Skeletal muscle tissue (tissue), 3 donors: ENCODE measurements at regions not wholly inside any gene's neighbourhood (a gene's known extent, or its start where the extent isn't known, plus 50 kb on each side); places are given as distances from the start of the nearest gene placed in this dataset.
"Not testable (repeated sequence)": the region's sequence is repeated elsewhere in the genome, so short reads cannot be mapped to it uniquely, and the experiment has no call there.

Experiments used
- H3K27ac ChIP-seq: one replicate; pipeline ENCODE4 v1.7.0; 2013; ENCODE audit warnings: mild to moderate bottlenecking, low read depth, low read length, inconsistent platforms
- H3K27me3 ChIP-seq, 3 donors: one replicate each; pipeline ENCODE4 v1.7.0; 2013; ENCODE audit warnings: low read length in 3 of 3; ENCODE audit not compliant: control insufficient read depth in 3 of 3, insufficient read depth in 3 of 3
- H3K36me3 ChIP-seq, 3 donors: one replicate each; pipeline ENCODE4 v1.7.0; 2013; ENCODE audit warnings: low read length in 3 of 3; ENCODE audit not compliant: control insufficient read depth in 3 of 3, insufficient read depth in 3 of 3
- H3K4me1 ChIP-seq, 3 donors: one replicate each; pipeline ENCODE4 v1.7.0; 2013; ENCODE audit warnings: low read length in 3 of 3, mild to moderate bottlenecking in 3 of 3; ENCODE audit not compliant: control insufficient read depth in 3 of 3, insufficient read depth in 3 of 3
- H3K4me3 ChIP-seq, 3 donors: one replicate each; pipeline ENCODE4 v1.7.0; 2013; ENCODE audit warnings: low read length in 3 of 3
- H3K9ac ChIP-seq, 3 donors: one replicate each; pipeline ENCODE4 v1.7.0; 2013; ENCODE audit warnings: low read length in 3 of 3, mild to moderate bottlenecking in 3 of 3, moderate library complexity in 2 of 3, low read depth in 1 of 3
- H3K9me3 ChIP-seq, 3 donors: one replicate each; pipeline ENCODE4 v1.7.0; 2013; ENCODE audit warnings: low read length in 3 of 3; ENCODE audit not compliant: control insufficient read depth in 3 of 3
- donor health status: Osteomylitis.

GRCh38 chr21:14058566-14058965 lies 152.2 kb downstream of the LIPI start:
- Histone ChIP-seq H3K9me3 (no peaks in the 10 kb centered on the region), H3K27me3 (no peaks in the 10 kb centered on the region), H3K9ac (no peak overlapping the region), H3K27ac (no peak overlapping the region), H3K36me3 (no peaks in the 10 kb centered on the region), H3K4me3 (no peak overlapping the region), H3K4me1 (no peaks in the 10 kb centered on the region)

GRCh38 chr21:14057841-14058481 lies 152.8 kb downstream of the LIPI start:
- H3K27me3 ChIP-seq, H3K4me1 ChIP-seq, H3K9me3 ChIP-seq, H3K36me3 ChIP-seq, H3K4me3 ChIP-seq, H3K27ac ChIP-seq, H3K9ac ChIP-seq: not testable (repeated sequence)

- Histone ChIP-seq H3K9ac (no peak overlapping the region), H3K27ac (no peak overlapping the region)
These were observed 153.4 kb downstream of the LIPI start for GRCh38 chr21:14057313-14057712.

GRCh38 chr21:14056771-14057191 lies 154.0 kb downstream of the LIPI start:
- no peak overlapping the region for H3K9ac ChIP-seq
- H3K4me3 ChIP-seq = no peak overlapping the region
- no peaks in the 10 kb centered on the region for H3K27me3 ChIP-seq
- no peaks in the 10 kb centered on the region for H3K4me1 ChIP-seq
- H3K36me3 ChIP-seq = no peaks in the 10 kb centered on the region
- H3K27ac ChIP-seq = no peak overlapping the region
- H3K9me3 ChIP-seq = no peaks in the 10 kb centered on the region

More at GRCh38 chr21:14057313-14057712, 153.4 kb downstream of the LIPI start:
- Histone ChIP-seq H3K27me3 (no peaks in the 10 kb centered on the region), H3K4me1 (no peaks in the 10 kb centered on the region), H3K4me3 (no peak overlapping the region), H3K9me3 (no peaks in the 10 kb centered on the region), H3K36me3 (no peaks in the 10 kb centered on the region)

DNA sequence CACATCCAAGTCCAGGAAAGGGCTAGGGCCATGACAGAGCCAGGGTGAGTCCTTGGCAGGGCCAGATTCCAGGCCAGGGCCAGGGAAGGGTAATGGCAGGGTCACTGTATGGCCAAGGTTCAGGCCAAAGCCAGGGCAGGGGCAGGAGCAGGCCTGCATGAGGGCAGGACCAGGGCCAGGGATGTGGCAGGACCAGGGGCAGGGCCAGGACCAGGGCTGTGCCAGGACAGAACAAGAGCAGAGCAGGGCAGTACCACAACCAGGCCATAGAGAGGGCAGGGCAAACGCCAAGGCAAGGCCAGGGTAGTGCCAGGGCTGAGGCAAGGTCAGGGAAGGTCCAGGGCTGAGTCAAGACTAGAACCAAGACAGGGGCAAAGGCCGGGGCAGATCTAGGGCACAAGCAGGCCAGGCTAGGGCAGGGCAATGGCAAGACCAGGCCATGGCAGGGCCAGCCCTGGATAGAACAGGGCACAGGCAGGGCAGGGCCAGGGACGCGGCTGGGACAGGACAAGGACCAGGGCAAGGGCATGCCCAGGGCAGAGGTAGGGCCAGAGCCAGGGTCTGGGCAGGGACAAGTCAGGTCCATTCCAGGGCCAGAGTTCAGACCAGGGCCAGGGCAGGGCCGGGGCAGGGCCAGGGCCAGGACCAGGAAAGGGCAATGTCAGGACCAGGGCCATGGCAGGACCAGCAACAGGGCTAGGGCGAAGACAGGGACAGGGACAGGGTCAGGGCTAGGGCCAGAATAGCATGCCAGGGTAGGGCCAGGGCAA lies 154.8 kb downstream of the LIPI start:
- not testable (repeated sequence) for H3K9ac ChIP-seq, H3K27me3 ChIP-seq, H3K27ac ChIP-seq, H3K9me3 ChIP-seq, H3K36me3 ChIP-seq, H3K4me3 ChIP-seq, H3K4me1 ChIP-seq

DNA sequence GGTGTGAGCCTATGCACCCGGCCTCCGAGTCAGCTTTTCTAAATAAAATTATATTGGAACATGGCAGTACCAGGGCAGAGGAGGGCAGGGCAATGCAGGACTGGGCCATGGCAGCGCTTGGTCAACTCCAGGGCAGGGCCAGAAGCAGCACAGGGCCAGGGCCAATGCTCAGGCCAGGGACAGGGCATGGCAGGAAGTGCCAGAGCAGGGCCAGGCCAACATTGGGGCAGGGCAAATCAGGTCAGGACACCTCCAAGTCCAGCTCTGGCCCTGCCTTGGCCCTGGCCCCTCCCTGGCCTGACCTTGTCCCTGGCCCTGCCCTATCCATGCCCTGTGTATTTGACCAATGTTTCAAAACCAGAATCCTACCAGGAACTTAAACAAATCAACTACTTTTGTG lies 156.1 kb downstream of the LIPI start:
- no peak overlapping the region for H3K4me3 ChIP-seq
- no peaks in the 10 kb centered on the region for H3K9me3 ChIP-seq

GRCh38 chr21:14050121-14050520 lies 160.6 kb downstream of the LIPI start:
- H3K4me3 ChIP-seq = no peak overlapping the region
- H3K27ac ChIP-seq = no peak overlapping the region
- H3K36me3 ChIP-seq = no peaks in the 10 kb centered on the region
- H3K4me1 ChIP-seq = no peaks in the 10 kb centered on the region
- no peaks in the 10 kb centered on the region for H3K9me3 ChIP-seq
- H3K27me3 ChIP-seq = no peaks in the 10 kb centered on the region
- no peak overlapping the region for H3K9ac ChIP-seq

More for the DNA sequence above, 156.1 kb downstream of the LIPI start:
- Histone ChIP-seq H3K4me1 (no peaks in the 10 kb centered on the region), H3K36me3 (no peaks in the 10 kb centered on the region), H3K27me3 (no peaks in the 10 kb centered on the region), H3K27ac (no peak overlapping the region), H3K9ac (no peak overlapping the region)

DNA sequence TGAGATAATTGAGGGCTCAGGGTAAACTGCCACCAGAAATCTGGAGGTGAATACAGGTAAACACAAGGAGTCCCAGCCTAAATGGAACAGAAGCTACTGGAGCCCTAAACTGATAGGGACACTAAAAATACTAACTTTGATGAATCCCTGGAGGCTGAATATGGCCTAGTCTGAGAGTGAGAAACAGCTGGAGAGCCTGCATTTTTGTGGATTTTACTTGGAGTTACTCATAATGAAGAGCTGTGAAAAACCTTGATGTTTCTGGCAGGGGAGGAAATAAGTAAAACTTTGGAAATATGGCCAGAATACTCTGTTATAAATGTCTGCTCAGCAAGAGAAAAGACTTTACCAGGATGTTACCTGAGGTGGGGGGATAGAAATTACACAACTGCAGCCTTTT lies 164.4 kb downstream of the LIPI start:
- H3K4me3 ChIP-seq = no peak overlapping the region
- H3K4me1 ChIP-seq = no peaks in the 10 kb centered on the region
- H3K27ac ChIP-seq = no peak overlapping the region
- H3K36me3 ChIP-seq = no peaks in the 10 kb centered on the region
- no peaks in the 10 kb centered on the region for H3K9me3 ChIP-seq
- H3K9ac ChIP-seq = no peak overlapping the region
- no peaks in the 10 kb centered on the region for H3K27me3 ChIP-seq

GRCh38 chr21:14040386-14040785 lies 170.4 kb downstream of the LIPI start:
- Histone ChIP-seq H3K9ac (no peak overlapping the region), H3K27me3 (no peaks in the 10 kb centered on the region), H3K27ac (no peak overlapping the region), H3K4me1 (no peaks in the 10 kb centered on the region), H3K9me3 (no peaks in the 10 kb centered on the region), H3K4me3 (no peak overlapping the region), H3K36me3 (no peaks in the 10 kb centered on the region)

- H3K4me1 ChIP-seq, H3K27me3 ChIP-seq, H3K9me3 ChIP-seq, H3K36me3 ChIP-seq, H3K4me3 ChIP-seq, H3K27ac ChIP-seq, H3K9ac ChIP-seq: not testable (repeated sequence)
These were observed 182.1 kb downstream of the LIPI start for GRCh38 chr21:14028619-14029018.
